Mesothelial cell of epicardium (in vitro differentiated cells): ENCODE measurements at regions not wholly inside any gene's neighbourhood (a gene's known extent, or its start where the extent isn't known, plus 50 kb on each side); places are given as distances from the start of the nearest gene placed in this dataset.

Experiments used
- DNase-seq, 2 experiments: peaks; one replicate each; pipeline ENCODE4 v3.0.0; 2021; ENCODE audit warnings: low spot score in 2 of 2; ENCODE audit not compliant: unreplicated experiment in 2 of 2
- H3K27ac Mint-ChIP-seq: 2 replicates; pipeline ENCODE4 v1.8.0; 2021; ENCODE audit warnings: mixed read lengths
- H3K27me3 Mint-ChIP-seq: 2 replicates; pipeline ENCODE4 v1.8.0; 2021; ENCODE audit warnings: low read depth, mixed read lengths
- H3K36me3 Mint-ChIP-seq: 2 replicates; pipeline ENCODE4 v1.8.0; 2021; ENCODE audit warnings: mixed read lengths
- H3K4me1 Mint-ChIP-seq: 2 replicates; pipeline ENCODE4 v1.8.0; 2021; ENCODE audit warnings: mixed read lengths
- H3K4me3 Mint-ChIP-seq: 2 replicates; pipeline ENCODE4 v1.8.0; 2021; ENCODE audit warnings: mild to moderate bottlenecking, moderate library complexity, mixed read lengths
- H3K9me3 Mint-ChIP-seq: 2 replicates; pipeline ENCODE4 v1.8.0; 2021; ENCODE audit warnings: mixed read lengths
- CTCF ChIP-seq: fragments of 200-600 bp; sonication (generic); IDR thresholded peaks from one replicate; pipeline ENCODE4 v1.5.0; 2021; ENCODE audit warnings: antibody characterized with exemption; ENCODE audit not compliant: unreplicated experiment

DNA sequence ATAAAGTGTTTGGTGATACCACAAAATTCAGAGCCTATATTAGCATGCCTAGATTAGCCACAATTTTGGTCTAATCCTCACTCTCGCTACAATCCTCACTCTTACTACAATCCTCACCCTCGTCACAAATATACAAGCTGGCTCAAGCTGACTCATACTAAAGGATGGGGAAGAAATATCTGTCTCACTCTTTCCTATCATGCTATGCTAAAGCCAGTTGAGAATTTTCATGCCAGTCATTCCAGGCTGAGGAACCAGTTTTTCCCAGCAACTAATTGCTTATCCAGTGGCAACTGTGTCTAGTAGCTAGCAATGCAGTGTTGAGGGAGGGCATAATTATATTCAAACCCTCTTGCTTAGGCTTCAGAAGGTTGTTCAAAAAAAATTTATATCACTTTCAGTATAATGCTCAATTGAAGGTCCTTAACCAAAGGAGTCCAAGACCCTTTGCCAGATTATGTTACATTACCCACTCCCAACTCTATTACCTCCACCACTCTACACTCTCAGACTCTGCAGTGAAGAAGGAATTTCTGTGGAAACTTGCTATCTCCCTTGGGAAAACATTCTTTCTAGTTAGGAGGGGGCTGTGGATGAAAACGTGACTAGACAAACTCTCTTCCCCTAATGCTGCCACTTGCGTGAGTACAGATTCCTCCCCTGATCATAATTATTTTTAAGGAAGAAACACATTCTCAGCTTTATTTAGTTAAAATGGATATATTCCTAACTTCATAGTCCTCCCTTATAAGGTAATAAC, 810.3 kb upstream of the ACO1 start:
- Mint-ChIP-seq H3K27ac (no peak overlapping the region), H3K4me3 (no peak overlapping the region), H3K4me1 (no peaks in the 10 kb centered on the region), H3K27me3 (no peaks in the 10 kb centered on the region), H3K36me3 (no peaks in the 10 kb centered on the region), H3K9me3 (peaks cover 7% of the 10 kb centered on the region)
- TF ChIP-seq CTCF = no peak
- DNase-seq = no peak

DNA sequence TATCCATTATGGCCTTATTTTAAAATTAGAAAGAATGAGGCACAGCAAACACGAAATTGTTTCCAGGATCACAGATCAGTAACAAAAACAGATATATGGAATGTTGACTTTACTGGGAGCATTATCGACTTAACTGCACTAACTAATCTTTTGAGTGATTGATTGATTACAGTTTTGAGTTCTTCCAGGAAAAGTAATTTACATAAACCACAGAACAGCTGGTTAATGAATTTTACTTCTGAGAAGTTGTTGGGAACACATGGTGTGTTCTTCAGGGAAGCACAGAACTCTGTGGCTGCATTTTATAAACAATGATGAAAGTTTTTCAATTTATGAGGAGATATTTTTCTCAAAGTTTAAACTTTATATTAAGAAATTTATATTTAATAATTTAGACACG, 802.4 kb upstream of the ACO1 start:
- H3K36me3 Mint-ChIP-seq = no peaks in the 10 kb centered on the region
- H3K27me3 Mint-ChIP-seq = no peaks in the 10 kb centered on the region
- no peak for TF ChIP-seq CTCF
- DNase-seq = no peak
- H3K4me3 Mint-ChIP-seq = no peak overlapping the region
- H3K27ac Mint-ChIP-seq = no peak overlapping the region
- no peaks in the 10 kb centered on the region for H3K4me1 Mint-ChIP-seq
- H3K9me3 Mint-ChIP-seq = no peaks in the 10 kb centered on the region

DNA sequence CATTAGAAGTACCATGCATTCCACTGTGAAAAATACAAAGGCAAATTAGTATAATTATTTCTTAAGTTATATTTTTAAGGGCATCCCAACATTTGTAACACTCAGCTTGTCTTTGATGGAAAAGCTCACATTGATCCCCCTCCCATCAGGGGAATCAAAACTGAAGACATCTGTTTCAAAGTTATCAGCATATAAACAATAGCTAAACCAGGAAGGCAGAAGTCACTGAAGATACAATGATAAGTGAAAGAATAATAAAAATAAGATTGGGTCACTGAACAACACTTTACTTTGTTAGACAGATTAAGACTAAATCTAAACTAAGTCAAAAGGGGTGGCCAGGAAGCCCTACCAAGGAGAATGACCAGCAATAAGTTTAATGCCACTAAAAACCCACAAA, 801.9 kb upstream of the ACO1 start:
- no peak for TF ChIP-seq CTCF
- no peaks in the 10 kb centered on the region for H3K36me3 Mint-ChIP-seq

GRCh38 chr9:31585158-31585557, 799.3 kb upstream of the ACO1 start:
- no peak overlapping the region for H3K4me3 Mint-ChIP-seq
- H3K9me3 Mint-ChIP-seq = no peaks in the 10 kb centered on the region
- DNase-seq = no peak
- H3K36me3 Mint-ChIP-seq = no peaks in the 10 kb centered on the region
- TF ChIP-seq CTCF = no peak
- H3K27me3 Mint-ChIP-seq = no peaks in the 10 kb centered on the region
- no peaks in the 10 kb centered on the region for H3K4me1 Mint-ChIP-seq
- H3K27ac Mint-ChIP-seq = no peak overlapping the region

More for the DNA sequence above, 801.9 kb upstream of the ACO1 start:
- H3K4me3 Mint-ChIP-seq = no peak overlapping the region
- no peak for DNase-seq
- H3K9me3 Mint-ChIP-seq = no peaks in the 10 kb centered on the region
- H3K27me3 Mint-ChIP-seq = no peaks in the 10 kb centered on the region
- no peak overlapping the region for H3K27ac Mint-ChIP-seq
- H3K4me1 Mint-ChIP-seq = no peaks in the 10 kb centered on the region

- Mint-ChIP-seq H3K27me3 (no peaks in the 10 kb centered on the region), H3K4me3 (no peak overlapping the region), H3K4me1 (no peaks in the 10 kb centered on the region), H3K36me3 (no peaks in the 10 kb centered on the region), H3K9me3 (no peaks in the 10 kb centered on the region), H3K27ac (no peak overlapping the region)
- no peak for TF ChIP-seq CTCF
- no peak for DNase-seq
Observed at GRCh38 chr9:31587146-31587545, 797.3 kb upstream of the ACO1 start.

- no peak overlapping the region for H3K4me3 Mint-ChIP-seq
- TF ChIP-seq CTCF = no peak
- H3K27me3 Mint-ChIP-seq = no peaks in the 10 kb centered on the region
- H3K4me1 Mint-ChIP-seq = no peaks in the 10 kb centered on the region
- H3K9me3 Mint-ChIP-seq = no peaks in the 10 kb centered on the region
- no peaks in the 10 kb centered on the region for H3K36me3 Mint-ChIP-seq
- no peak overlapping the region for H3K27ac Mint-ChIP-seq
- DNase-seq = no peak
Observed at GRCh38 chr9:31588006-31588405, 796.4 kb upstream of the ACO1 start.
